Kidney capillary endothelial cell (primary cell): ENCODE measurements at regions not wholly inside any gene's neighbourhood (a gene's known extent, or its start where the extent isn't known, plus 50 kb on each side); places are given as distances from the start of the nearest gene placed in this dataset.
"Not testable (repeated sequence)": the region's sequence is repeated elsewhere in the genome, so short reads cannot be mapped to it uniquely, and the experiment has no call there.

Experiments used
- DNase-seq: peaks from one replicate; pipeline ENCODE4 v3.0.0-alpha.2; 2018; ENCODE audit warnings: low spot score

GRCh38 chr14:83711046-83711445, 1818.9 kb upstream of the FLRT2 start:
- DNase-seq: no peak

DNA sequence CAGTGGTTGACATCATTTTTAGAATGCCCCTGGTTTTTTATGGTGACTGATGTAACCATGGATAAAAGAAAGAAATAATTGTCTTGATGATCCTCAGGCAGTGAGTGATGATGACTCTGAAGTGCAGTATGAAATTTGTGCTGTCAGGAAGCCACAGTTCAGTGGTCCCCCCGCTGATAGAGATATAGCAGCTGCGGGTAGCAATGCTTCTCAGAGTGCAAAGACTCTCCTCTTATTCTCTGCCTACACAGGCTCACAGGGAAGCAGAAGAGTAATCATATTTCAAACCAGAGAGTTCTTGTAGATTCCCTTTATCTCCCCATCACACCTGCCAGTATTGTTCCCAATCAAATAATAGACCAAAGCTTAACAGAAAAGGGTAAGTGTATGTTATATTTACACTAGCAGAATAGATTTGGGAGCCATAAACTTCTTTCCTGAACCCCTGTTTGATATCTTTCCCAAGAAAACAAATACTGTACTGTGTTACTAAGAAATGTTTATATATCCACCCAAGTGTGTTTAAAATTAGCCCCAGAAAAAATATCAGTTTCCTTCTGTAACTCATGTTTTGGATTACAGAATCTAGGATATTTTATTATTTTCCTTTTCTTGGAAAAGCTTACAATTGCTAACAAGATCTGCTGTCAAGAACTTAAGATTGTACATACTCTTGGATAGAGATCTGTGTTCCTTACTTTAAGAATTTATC, 1817.4 kb upstream of the FLRT2 start:
- no peak for DNase-seq

DNA sequence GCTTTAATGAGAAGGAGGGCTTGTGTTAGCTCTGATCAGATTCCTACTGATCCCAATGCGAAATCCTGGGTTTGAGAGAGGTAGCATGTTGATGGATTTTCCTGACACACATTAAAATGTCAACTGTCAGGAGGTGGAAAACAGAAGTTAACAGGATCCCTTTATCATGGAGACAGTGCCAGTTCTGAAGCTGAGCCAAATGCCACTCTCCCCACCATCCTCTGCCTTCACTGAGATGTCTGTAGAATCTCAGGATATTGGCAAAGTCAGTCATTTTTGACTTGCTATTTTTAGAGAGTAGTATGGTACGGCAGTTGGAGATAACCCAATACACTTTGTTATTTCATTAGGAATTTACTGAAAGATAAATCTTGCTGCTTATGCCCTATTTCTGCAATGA, 1816.2 kb upstream of the FLRT2 start:
- DNase-seq: no peak

- DNase-seq: no peak
These were observed 1815.8 kb upstream of the FLRT2 start for GRCh38 chr14:83714151-83714550.

DNA sequence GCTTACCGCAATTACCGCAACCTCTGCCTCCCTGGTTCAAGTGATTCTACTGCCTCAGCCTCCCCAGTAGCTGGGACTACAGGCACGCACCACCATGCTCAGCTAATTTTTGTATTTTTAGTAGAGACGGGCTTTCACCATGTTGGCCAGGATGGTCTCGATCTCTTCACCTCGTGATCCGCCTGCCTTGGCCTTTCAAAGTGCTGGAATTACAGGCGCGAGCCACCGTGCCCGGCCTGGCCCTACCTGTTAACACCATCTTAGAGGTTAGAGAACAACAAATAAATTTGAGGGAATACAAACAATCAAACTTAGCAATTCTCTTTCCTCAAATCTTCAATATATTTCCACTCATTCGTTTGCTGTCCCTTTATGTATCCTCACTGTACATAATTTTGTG, 1810.5 kb upstream of the FLRT2 start:
- DNase-seq: not testable (repeated sequence)

- DNase-seq: no peak
These were observed 1796.3 kb upstream of the FLRT2 start for GRCh38 chr14:83733670-83734069.

DNA sequence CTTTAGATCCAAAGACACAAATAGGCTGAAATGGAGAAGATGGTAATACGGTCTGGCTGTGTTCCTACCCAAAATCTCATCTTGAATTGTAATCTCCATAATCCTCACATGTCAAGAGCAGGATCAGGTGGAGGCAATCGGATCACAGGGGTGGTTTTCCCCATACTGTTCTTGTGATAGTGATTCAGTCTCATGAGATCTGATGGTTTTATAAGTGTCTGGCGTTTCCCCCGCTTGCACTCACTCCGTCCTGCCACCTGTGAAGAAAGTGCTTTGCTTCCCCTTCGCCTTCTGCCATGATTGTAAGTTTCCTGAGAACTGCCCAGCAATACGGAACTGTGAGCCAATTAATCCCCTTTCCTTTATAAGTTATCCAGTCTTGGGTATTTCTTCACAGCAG, 1795.5 kb upstream of the FLRT2 start:
- no peak for DNase-seq

- no peak for DNase-seq
These were observed 1788.7 kb upstream of the FLRT2 start for GRCh38 chr14:83741269-83741668.

GRCh38 chr14:83744224-83744623, 1785.7 kb upstream of the FLRT2 start:
- no peak for DNase-seq

DNA sequence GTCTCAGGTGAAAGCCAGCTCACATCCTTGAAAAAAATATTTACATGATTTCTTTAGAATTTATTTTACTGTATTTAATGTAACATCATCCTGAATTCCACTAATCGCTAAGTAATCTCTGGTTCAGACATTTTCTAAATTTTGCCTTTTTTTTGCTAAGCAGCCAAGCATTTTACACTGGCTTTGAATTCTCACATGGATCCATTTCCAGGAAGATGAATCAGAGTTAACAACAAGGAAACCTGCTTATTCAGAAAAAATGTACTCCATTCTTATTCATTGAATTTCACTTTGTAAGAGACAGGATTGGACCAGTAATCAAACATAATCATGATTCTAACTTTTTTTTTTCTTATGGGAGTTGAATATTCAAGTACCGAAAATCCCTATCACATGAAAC, 1785.1 kb upstream of the FLRT2 start:
- DNase-seq: peak; percentile 52

DNA sequence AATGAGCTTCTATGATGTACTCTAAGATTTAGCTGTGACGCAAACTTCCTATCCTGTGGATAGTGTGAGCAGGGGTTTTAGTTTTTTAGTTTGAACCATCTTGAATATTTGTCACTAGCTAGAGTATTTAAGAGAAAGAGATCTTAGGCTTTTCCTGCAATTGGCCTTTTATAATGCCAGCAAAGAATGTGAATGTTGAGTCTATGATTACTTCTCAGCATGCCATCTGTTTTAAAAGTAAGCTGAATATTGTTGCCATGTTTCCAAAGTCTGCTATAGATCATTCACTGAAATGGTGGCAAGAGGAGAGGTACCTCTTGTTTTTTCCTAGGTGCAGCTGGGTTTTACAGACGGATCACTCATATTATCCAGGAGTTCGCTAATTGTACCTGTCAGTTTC, 1783.6 kb upstream of the FLRT2 start:
- DNase-seq: no peak

DNA sequence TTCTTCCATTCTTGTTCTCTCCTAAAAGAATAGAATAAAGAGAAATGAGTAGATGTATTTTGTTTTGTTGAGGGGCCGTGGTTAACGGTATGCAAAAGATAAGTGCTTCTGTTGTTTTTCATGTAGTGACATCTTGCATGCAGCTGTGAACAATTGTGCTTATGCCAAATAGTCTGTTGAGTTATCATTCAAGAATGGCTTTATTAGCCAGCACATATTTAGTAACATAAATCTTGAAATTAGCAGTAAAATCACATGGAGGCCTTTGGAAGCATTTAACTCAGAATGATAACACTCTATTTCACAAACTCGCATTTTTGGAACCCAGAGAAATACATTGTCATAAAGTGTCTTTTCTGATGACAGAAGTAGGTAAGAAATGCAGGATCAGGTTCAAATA, 1772.0 kb upstream of the FLRT2 start:
- no peak for DNase-seq

DNA sequence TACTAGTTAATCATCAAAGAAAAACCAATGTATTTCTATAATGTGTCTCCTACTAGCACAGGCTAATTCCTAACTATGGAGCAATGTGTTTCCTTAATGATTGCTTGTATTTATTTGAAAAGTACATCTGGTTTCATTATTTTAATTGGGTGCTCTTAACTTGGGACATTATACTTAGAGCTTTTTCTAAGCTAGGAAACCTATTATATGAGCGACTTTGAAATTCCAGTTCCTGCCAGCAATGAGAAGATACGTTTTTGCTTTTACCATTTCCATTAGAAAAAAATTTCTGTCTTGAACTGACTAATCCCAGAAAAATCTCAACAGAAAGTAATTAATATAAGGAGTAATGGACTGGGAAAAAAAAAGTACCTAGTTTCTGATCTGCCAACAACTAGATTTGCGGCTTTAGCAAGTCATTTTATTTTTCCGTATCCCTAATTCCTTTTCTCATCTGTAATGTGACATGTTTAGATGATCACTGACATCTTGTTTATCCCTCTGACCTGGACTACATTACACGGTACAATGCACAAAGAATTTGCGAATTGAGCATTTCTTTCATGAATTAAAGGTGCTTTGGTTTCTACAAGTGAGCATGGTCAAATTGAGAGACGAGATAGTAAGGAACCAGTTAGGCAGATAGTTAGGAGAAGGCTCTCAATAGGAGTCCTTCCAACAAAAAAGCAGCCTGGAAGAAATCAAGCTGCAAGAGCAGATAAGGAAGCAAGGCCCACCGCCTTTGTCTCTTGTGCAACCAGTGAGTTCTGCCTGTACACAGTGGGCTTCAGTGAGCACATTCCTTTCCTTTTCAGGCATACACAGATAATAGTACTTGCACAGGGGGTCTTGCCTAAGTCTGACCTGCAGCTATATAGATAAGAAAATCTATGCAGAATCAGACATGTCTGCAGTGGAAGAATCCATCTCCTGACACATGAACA, 1765.0 kb upstream of the FLRT2 start:
- no peak for DNase-seq

GRCh38 chr14:83777516-83777915, 1752.4 kb upstream of the FLRT2 start:
- no peak for DNase-seq

DNA sequence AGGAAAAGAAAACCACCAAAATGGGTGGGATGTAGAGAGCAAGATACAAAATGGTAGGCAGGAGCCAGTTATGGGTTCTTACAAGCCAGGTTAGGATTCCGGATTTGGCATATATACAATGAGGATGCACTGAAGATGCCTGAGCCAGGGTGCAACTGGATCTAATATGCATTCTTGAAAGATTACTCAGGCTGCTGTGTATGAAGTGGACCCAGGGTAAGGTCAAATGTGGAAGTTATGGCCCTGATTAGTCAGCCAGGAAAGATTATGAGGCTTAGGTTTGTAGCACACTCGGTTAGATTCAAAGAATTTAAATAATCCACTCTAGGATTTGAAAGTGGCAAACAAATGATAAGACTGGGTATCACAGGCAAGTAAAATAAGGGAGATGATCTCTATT, 1750.7 kb upstream of the FLRT2 start:
- peak; percentile 70 for DNase-seq

- DNase-seq: no peak
These were observed 1749.6 kb upstream of the FLRT2 start for GRCh38 chr14:83780321-83780720.

- no peak for DNase-seq
These were observed 1731.5 kb upstream of the FLRT2 start for GRCh38 chr14:83798421-83798820.

- DNase-seq: no peak
These were observed 1730.7 kb upstream of the FLRT2 start for GRCh38 chr14:83799233-83799632.

DNA sequence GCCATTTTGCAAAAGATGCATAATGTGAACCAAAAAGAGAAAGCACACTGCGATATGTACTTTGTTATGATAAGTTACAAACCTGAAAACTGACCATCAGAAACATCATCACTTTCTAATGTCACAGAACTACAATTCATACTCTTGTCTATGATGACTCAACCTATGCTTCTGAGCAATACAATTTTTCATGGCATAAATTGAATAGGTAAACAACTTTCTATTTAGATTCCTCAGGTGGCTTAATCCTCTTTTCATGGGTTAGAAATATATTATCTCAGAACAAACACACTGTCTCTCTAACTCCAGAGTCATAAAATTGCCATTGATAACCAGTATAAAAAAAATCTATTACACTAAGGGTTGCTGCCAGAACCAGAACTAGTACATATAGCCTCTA, 1715.0 kb upstream of the FLRT2 start:
- no peak for DNase-seq

DNA sequence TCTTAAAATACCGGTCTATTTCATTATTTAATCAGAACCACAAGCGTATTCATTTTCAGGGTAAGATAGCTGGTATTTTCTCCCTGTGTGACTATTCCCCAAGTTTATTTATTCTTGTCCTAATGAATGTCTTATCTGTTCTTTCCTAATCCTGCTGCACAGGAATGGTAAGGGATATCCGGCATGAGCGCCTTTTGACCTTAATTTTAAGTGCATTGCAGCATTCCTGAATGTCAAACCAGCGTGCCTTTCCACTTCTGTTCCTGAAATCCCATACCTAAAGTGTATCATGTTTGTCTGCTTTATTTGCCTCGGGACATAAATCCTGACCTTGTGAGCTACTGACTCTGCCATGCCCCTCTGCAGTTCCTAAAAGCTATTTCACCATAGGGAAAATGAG, 1713.2 kb upstream of the FLRT2 start:
- peak; percentile 11 for DNase-seq

- DNase-seq: no peak
These were observed 1704.1 kb upstream of the FLRT2 start for GRCh38 chr14:83825843-83826242.

GRCh38 chr14:83826838-83827237, 1703.1 kb upstream of the FLRT2 start:
- DNase-seq: no peak

DNA sequence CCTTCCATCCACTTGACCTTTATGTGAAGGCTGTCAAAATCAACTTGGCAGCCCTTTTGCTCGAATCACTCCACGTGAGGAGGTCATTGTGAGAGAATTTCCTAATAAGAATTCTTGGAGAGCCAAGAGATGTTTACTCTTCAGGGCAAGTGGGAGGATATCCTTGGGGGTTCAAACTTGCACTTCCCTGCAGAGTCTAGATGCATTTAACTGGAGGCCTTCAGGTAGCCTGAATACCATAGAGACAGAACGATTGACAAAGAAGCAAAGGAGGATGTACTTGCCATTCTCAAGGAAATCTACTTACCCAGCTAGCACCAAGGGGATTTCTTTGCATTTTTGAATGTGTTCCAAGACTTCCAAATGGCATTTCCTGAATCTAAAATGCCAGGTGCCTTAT, 1702.6 kb upstream of the FLRT2 start:
- DNase-seq: no peak
